Spleen (tissue), 11 donors: ENCODE measurements at regions not wholly inside any gene's neighbourhood (a gene's known extent, or its start where the extent isn't known, plus 50 kb on each side); places are given as distances from the start of the nearest gene placed in this dataset.

Experiments
- DNase-seq: peaks from one replicate; pipeline ENCODE4 v3.0.0-alpha.2; 2020
- H3K27ac ChIP-seq, 8 donors: fragments of 200-600 bp; sonication (generic) in 7 of 8; 1 replicate in 4 of 8; 2 replicates in 4 of 8; pipeline versions ENCODE4 v1.5.0 to v1.8.0; 2016 to 2021; ENCODE audit warnings: inconsistent platforms in 4 of 8, mild to moderate bottlenecking in 4 of 8, moderate library complexity in 1 of 8
- H3K27me3 ChIP-seq, 7 donors: fragments of 200-600 bp; sonication (generic) in 6 of 7; replicated peaks in 1 of 7; 1 replicate in 4 of 7; 2 replicates in 3 of 7; pipeline versions ENCODE4 v1.5.0 to v1.8.0; 2016 to 2021; ENCODE audit warnings: inconsistent platforms in 3 of 7, mild to moderate bottlenecking in 1 of 7
- H3K36me3 ChIP-seq, 6 donors: fragments of 200-600 bp; sonication (generic) in 5 of 6; 1 replicate in 4 of 6; 2 replicates in 2 of 6; pipeline versions ENCODE4 v1.5.0 to v1.8.0; 2016 to 2021; ENCODE audit warnings: inconsistent platforms in 2 of 6
- H3K4me1 ChIP-seq, 6 donors: fragments of 200-600 bp; sonication (generic) in 5 of 6; 1 replicate in 3 of 6; 2 replicates in 3 of 6; pipeline versions ENCODE4 v1.5.0 to v1.8.0; 2016 to 2021; ENCODE audit warnings: inconsistent platforms in 3 of 6
- H3K4me3 ChIP-seq, 8 donors: fragments of 200-600 bp; sonication (generic) in 7 of 8; 1 replicate in 4 of 8; 2 replicates in 4 of 8; pipeline versions ENCODE4 v1.5.0 to v1.8.0; 2016 to 2021; ENCODE audit warnings: inconsistent platforms in 4 of 8, mild to moderate bottlenecking in 4 of 8, moderate library complexity in 2 of 8
- H3K9me3 ChIP-seq, 8 donors: fragments of 200-600 bp; sonication (generic) in 7 of 8; 1 replicate in 4 of 8; 2 replicates in 4 of 8; pipeline versions ENCODE4 v1.5.0 to v1.8.0; 2016 to 2021; ENCODE audit warnings: inconsistent platforms in 4 of 8
- POLR2A ChIP-seq, 3 donors: fragments of 450-650 bp; IDR thresholded peaks; one replicate each; pipeline ENCODE4 v1.5.1; 2017; ENCODE audit warnings: antibody characterized with exemption in 3 of 3, mild to moderate bottlenecking in 1 of 3
- POLR2AphosphoS5 ChIP-seq, 3 donors: sonication (generic); formaldehyde crosslinking; IDR thresholded peaks; one replicate each; pipeline ENCODE4 v1.5.1; 2017; ENCODE audit warnings: antibody characterized with exemption in 3 of 3
- WGBS, 5 donors: extraction: QIAGEN DNeasy Blood & Tissue Kit in 3 of 5; methylation state at CpG; one replicate each; pipeline versions ENCODE4 v1.1.5 to v1.1.7; 2013 to 2018; 5-methylcytosine and 5-hydroxymethylcytosine counted together
- intact Hi-C: fragments of 100-400 bp; cut with DNase I; formaldehyde crosslinking; loops from one replicate; pipeline ENCODE4 v1.15.0; 2023; ENCODE audit warnings: low total_unique reads
- TF ChIP-seq, protein P1 (sequence below), 11 experiments: fragments of 200-600 bp in 7 of 11; fragments of 450-650 bp in 4 of 11; sonication (generic) in 4 of 11; IDR thresholded peaks in 8 of 11; conservative IDR thresholded peaks in 3 of 11; 1 replicate in 7 of 11; 2 replicates in 4 of 11; pipeline versions ENCODE4 v1.4.0 to v1.8.0; 2016 to 2021; ENCODE audit warnings: antibody characterized with exemption in 11 of 11, inconsistent platforms in 4 of 11, mild to moderate bottlenecking in 1 of 11
- donor health status: healthy with polysubstance abuse.
- donor health status: DM: no; HTN: no; CAD: no; lungs with moderate emphysema.
- donor health status: DM: no; HTN: no; CAD: no.
- donor health status: Bipolar disorder and iron deficiency.
- donor health status: healthy.
- donor health status: DM: no; HTN: no; CAD: no.
- donor health status: DM: yes; HTN: yes; CAD: no.

DNA sequence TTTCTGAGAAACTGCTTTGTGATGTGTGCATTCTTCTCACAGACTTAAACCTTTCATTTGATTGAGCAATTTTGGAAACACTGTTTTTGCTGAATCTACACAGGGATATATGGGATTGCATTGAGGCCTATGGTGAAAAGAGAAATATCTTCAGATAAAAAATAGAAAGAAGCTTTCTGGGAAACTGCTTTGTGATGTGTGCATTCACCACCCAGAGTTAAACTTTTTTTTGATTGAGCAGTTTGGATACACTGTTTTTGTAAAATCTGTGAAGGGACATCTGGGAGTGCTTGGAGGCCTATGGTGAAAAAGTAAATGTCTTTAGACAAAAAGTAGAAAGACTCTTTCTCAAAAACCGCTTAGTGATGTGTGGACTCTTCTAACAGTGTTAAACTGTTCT lies 1683.8 kb downstream of the UQCRFS1 start:
- Histone ChIP-seq H3K27ac (no peak overlapping the region), H3K9me3 (peaks cover 12 to 100% (median 100%) of the 10 kb centered on the region in 8 donors), H3K4me1 (no peaks in the 10 kb centered on the region), H3K27me3 (no peaks in the 10 kb centered on the region), H3K36me3 (no peaks in the 10 kb centered on the region), H3K4me3 (no peak overlapping the region)
- 28 to 51% (median 40%) methylated on average over 1 of the region's 1 CpG for WGBS, 5 donors
- DNase-seq = no peak
- intact Hi-C loops = no loop called here
- no peak for TF ChIP-seq POLR2A (IDR thresholded peaks at IDR 0.05)
- TF ChIP-seq, protein P1, sequence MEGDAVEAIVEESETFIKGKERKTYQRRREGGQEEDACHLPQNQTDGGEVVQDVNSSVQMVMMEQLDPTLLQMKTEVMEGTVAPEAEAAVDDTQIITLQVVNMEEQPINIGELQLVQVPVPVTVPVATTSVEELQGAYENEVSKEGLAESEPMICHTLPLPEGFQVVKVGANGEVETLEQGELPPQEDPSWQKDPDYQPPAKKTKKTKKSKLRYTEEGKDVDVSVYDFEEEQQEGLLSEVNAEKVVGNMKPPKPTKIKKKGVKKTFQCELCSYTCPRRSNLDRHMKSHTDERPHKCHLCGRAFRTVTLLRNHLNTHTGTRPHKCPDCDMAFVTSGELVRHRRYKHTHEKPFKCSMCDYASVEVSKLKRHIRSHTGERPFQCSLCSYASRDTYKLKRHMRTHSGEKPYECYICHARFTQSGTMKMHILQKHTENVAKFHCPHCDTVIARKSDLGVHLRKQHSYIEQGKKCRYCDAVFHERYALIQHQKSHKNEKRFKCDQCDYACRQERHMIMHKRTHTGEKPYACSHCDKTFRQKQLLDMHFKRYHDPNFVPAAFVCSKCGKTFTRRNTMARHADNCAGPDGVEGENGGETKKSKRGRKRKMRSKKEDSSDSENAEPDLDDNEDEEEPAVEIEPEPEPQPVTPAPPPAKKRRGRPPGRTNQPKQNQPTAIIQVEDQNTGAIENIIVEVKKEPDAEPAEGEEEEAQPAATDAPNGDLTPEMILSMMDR (IDR thresholded peaks at IDR 0.05 in 8 of 11, conservative IDR thresholded peaks at IDR 0.05 in 3 of 11) = no peak
- TF ChIP-seq POLR2AphosphoS5 (IDR thresholded peaks at IDR 0.05) = no peak

DNA sequence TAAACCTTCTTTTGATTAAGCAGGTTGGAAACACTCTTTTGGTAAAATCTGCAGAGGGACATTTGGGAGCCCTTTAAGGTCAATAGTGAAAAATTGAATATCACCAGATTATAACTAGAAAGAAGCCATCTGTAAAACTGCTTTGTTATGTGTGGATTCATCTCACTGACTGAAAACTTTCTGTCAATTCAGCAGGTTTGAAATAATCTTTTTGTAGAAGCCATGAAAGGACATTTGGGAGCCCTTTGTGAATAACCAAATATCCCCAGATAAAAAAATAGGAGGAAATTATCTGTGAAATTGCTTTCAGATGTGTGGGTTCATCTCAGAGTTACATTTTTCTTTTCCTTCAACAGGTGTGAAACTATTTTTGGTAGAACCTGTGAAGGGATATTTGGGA lies 1690.7 kb downstream of the UQCRFS1 start:
- no peak overlapping the region for H3K4me3 ChIP-seq
- H3K36me3 ChIP-seq = no peaks in the 10 kb centered on the region
- TF ChIP-seq POLR2A (IDR thresholded peaks at IDR 0.05) (no peak), POLR2AphosphoS5 (IDR thresholded peaks at IDR 0.05) (no peak)
- TF ChIP-seq, protein P1 (IDR thresholded peaks at IDR 0.05 in 8 of 11, conservative IDR thresholded peaks at IDR 0.05 in 3 of 11) = no peak
- no peak overlapping the region for H3K27ac ChIP-seq
- peaks cover 3 to 99% (median 96%) of the 10 kb centered on the region in 8 donors for H3K9me3 ChIP-seq
- no peaks in the 10 kb centered on the region for H3K4me1 ChIP-seq
- no peak for DNase-seq
- no peaks in the 10 kb centered on the region for H3K27me3 ChIP-seq
- intact Hi-C loops = no loop called here
